ENCODE measurements at regions not wholly inside any gene's neighbourhood (a gene's known extent, or its start where the extent isn't known, plus 50 kb on each side); places are given as distances from the start of the nearest gene placed in this dataset.

GRCh38 chrX:39866229-39866628 is 231.5 kb downstream of the BCOR start:
- Mint-ChIP-seq H3K4me1 (peaks cover 8% of the 10 kb centered on the region), H3K9me3 (no peaks in the 10 kb centered on the region), H3K36me3 (ENCODE audit: low read depth) (no peaks in the 10 kb centered on the region), H3K4me3 (no peak overlapping the region), H3K27me3 (no peaks in the 10 kb centered on the region), H3K27ac (no peak overlapping the region)
- no peak for ATAC-seq (replicated peaks)

- Mint-ChIP-seq H3K27ac (peak overlapping the region; percentile 93), H3K27me3 (no peaks in the 10 kb centered on the region), H3K9me3 (peaks cover 4% of the 10 kb centered on the region), H3K4me3 (peak overlapping the region; percentile 78), H3K4me1 (peaks cover 20% of the 10 kb centered on the region), H3K36me3 (ENCODE audit: low read depth) (peaks cover 6% of the 10 kb centered on the region)
- peak; percentile 67 for ATAC-seq (replicated peaks)
Observed at GRCh38 chrX:39869846-39870601, 227.7 kb downstream of the BCOR start.

- Mint-ChIP-seq H3K4me1 (peaks cover 20% of the 10 kb centered on the region), H3K9me3 (peaks cover 4% of the 10 kb centered on the region), H3K36me3 (ENCODE audit: low read depth) (peaks cover 6% of the 10 kb centered on the region), H3K27me3 (no peaks in the 10 kb centered on the region), H3K4me3 (peak overlapping the region; percentile 78), H3K27ac (peak overlapping the region; percentile 73)
- ATAC-seq (replicated peaks) = no peak
Observed at GRCh38 chrX:39871648-39872047, 226.1 kb downstream of the BCOR start.

GRCh38 chrX:39873117-39873516 is 224.6 kb downstream of the BCOR start:
- peak overlapping the region; percentile 62 for H3K4me3 Mint-ChIP-seq
- peak overlapping the region; percentile 86 for H3K27ac Mint-ChIP-seq
- ATAC-seq (replicated peaks) = peak; percentile 20
- H3K36me3 Mint-ChIP-seq (ENCODE audit: low read depth) = peaks cover 6% of the 10 kb centered on the region
- H3K27me3 Mint-ChIP-seq = no peaks in the 10 kb centered on the region
- H3K9me3 Mint-ChIP-seq = peaks cover 4% of the 10 kb centered on the region
- peaks cover 20% of the 10 kb centered on the region for H3K4me1 Mint-ChIP-seq

GRCh38 chrX:39874202-39874816 is 223.4 kb downstream of the BCOR start:
- Mint-ChIP-seq H3K9me3 (peaks cover 4% of the 10 kb centered on the region), H3K27me3 (no peaks in the 10 kb centered on the region), H3K36me3 (ENCODE audit: low read depth) (peaks cover 6% of the 10 kb centered on the region), H3K4me3 (peak overlapping the region; percentile 83), H3K27ac (peak overlapping the region; percentile 99), H3K4me1 (peaks cover 15% of the 10 kb centered on the region)
- ATAC-seq (replicated peaks) = peak; percentile 86

GRCh38 chrX:39875834-39876628 is 221.7 kb downstream of the BCOR start:
- H3K9me3 Mint-ChIP-seq = peaks cover 4% of the 10 kb centered on the region
- no peak overlapping the region for H3K27ac Mint-ChIP-seq
- no peaks in the 10 kb centered on the region for H3K27me3 Mint-ChIP-seq
- no peak for ATAC-seq (replicated peaks)
- H3K4me1 Mint-ChIP-seq = peaks cover 15% of the 10 kb centered on the region
- H3K36me3 Mint-ChIP-seq (ENCODE audit: low read depth) = peaks cover 6% of the 10 kb centered on the region
- H3K4me3 Mint-ChIP-seq = no peak overlapping the region

- Mint-ChIP-seq H3K36me3 (ENCODE audit: low read depth) (peaks cover 6% of the 10 kb centered on the region), H3K4me1 (peaks cover 9% of the 10 kb centered on the region)
- no peak for ATAC-seq (replicated peaks)
Observed at GRCh38 chrX:39877905-39878304, 219.9 kb downstream of the BCOR start.

GRCh38 chrX:39883666-39884065 is 214.1 kb downstream of the BCOR start:
- peak overlapping the region; percentile 74 for H3K27ac Mint-ChIP-seq
- H3K4me3 Mint-ChIP-seq = peak overlapping the region; percentile 53
- H3K36me3 Mint-ChIP-seq (ENCODE audit: low read depth) = no peaks in the 10 kb centered on the region
- H3K9me3 Mint-ChIP-seq = no peaks in the 10 kb centered on the region
- peaks cover 11% of the 10 kb centered on the region for H3K4me1 Mint-ChIP-seq
- ATAC-seq (replicated peaks) = peak; percentile 98
- H3K27me3 Mint-ChIP-seq = peaks cover 4% of the 10 kb centered on the region

More at GRCh38 chrX:39877905-39878304, 219.9 kb downstream of the BCOR start:
- H3K27me3 Mint-ChIP-seq = no peaks in the 10 kb centered on the region
- no peak overlapping the region for H3K4me3 Mint-ChIP-seq
- no peak overlapping the region for H3K27ac Mint-ChIP-seq
- peaks cover 4% of the 10 kb centered on the region for H3K9me3 Mint-ChIP-seq

GRCh38 chrX:39886282-39886681 is 211.5 kb downstream of the BCOR start:
- no peak for ATAC-seq (replicated peaks)
- no peaks in the 10 kb centered on the region for H3K36me3 Mint-ChIP-seq (ENCODE audit: low read depth)
- no peak overlapping the region for H3K4me3 Mint-ChIP-seq
- H3K27ac Mint-ChIP-seq = no peak overlapping the region
- H3K4me1 Mint-ChIP-seq = peaks cover 11% of the 10 kb centered on the region
- peaks cover 5% of the 10 kb centered on the region for H3K27me3 Mint-ChIP-seq
- no peaks in the 10 kb centered on the region for H3K9me3 Mint-ChIP-seq

- peaks cover 5% of the 10 kb centered on the region for H3K27me3 Mint-ChIP-seq
- no peaks in the 10 kb centered on the region for H3K9me3 Mint-ChIP-seq
- ATAC-seq (replicated peaks) = peak; percentile 40
- no peak overlapping the region for H3K27ac Mint-ChIP-seq
- peaks cover 4% of the 10 kb centered on the region for H3K4me1 Mint-ChIP-seq
- no peaks in the 10 kb centered on the region for H3K36me3 Mint-ChIP-seq (ENCODE audit: low read depth)
- H3K4me3 Mint-ChIP-seq = no peak overlapping the region
Observed at GRCh38 chrX:39888730-39889129, 209.0 kb downstream of the BCOR start.

GRCh38 chrX:39889704-39890103 is 208.1 kb downstream of the BCOR start:
- Mint-ChIP-seq H3K27me3 (peaks cover 5% of the 10 kb centered on the region), H3K4me1 (no peaks in the 10 kb centered on the region), H3K36me3 (ENCODE audit: low read depth) (no peaks in the 10 kb centered on the region), H3K9me3 (no peaks in the 10 kb centered on the region), H3K27ac (no peak overlapping the region), H3K4me3 (no peak overlapping the region)
- ATAC-seq (replicated peaks) = no peak

- no peaks in the 10 kb centered on the region for H3K4me1 Mint-ChIP-seq
Observed at GRCh38 chrX:39890807-39891206, 207.0 kb downstream of the BCOR start.

GRCh38 chrX:39891781-39892180 is 206.0 kb downstream of the BCOR start:
- H3K27ac Mint-ChIP-seq = no peak overlapping the region
- ATAC-seq (replicated peaks) = no peak
- no peaks in the 10 kb centered on the region for H3K36me3 Mint-ChIP-seq (ENCODE audit: low read depth)
- no peaks in the 10 kb centered on the region for H3K4me1 Mint-ChIP-seq
- peaks cover 5% of the 10 kb centered on the region for H3K27me3 Mint-ChIP-seq
- H3K9me3 Mint-ChIP-seq = no peaks in the 10 kb centered on the region
- peak overlapping the region; percentile 31 for H3K4me3 Mint-ChIP-seq

More at GRCh38 chrX:39890807-39891206, 207.0 kb downstream of the BCOR start:
- Mint-ChIP-seq H3K27ac (no peak overlapping the region), H3K27me3 (peaks cover 5% of the 10 kb centered on the region), H3K4me3 (no peak overlapping the region), H3K9me3 (no peaks in the 10 kb centered on the region), H3K36me3 (ENCODE audit: low read depth) (no peaks in the 10 kb centered on the region)
- ATAC-seq (replicated peaks) = no peak

GRCh38 chrX:39893417-39894338 is 204.1 kb downstream of the BCOR start:
- no peaks in the 10 kb centered on the region for H3K4me1 Mint-ChIP-seq
- ATAC-seq (replicated peaks) = no peak
- no peaks in the 10 kb centered on the region for H3K36me3 Mint-ChIP-seq (ENCODE audit: low read depth)
- peaks cover under 1% of the 10 kb centered on the region for H3K27me3 Mint-ChIP-seq
- no peak overlapping the region for H3K4me3 Mint-ChIP-seq
- H3K9me3 Mint-ChIP-seq = no peaks in the 10 kb centered on the region
- no peak overlapping the region for H3K27ac Mint-ChIP-seq
